ENCODE measurements at regions not wholly inside any gene's neighbourhood (a gene's known extent, or its start where the extent isn't known, plus 50 kb on each side); places are given as distances from the start of the nearest gene placed in this dataset.
"Not testable (repeated sequence)": the region's sequence is repeated elsewhere in the genome, so short reads cannot be mapped to it uniquely, and the experiment has no call there.

- in situ Hi-C loops (cut with HindIII; ENCODE audit: low sequenced_read_pairs) = loop anchor here (10.0 kb wide), 1 partner anchor 77 kb away; no protein-coding TSS in a partner anchor
Measured at GRCh38 chr15:99481951-99482230, 83.9 kb upstream of the MEF2A start.

- in situ Hi-C loops (cut with HindIII; ENCODE audit: low sequenced_read_pairs) = loop anchor here (10.0 kb wide), 1 partner anchor 78 kb away; no protein-coding TSS in a partner anchor
Measured at GRCh38 chr15:99482993-99483392, 82.8 kb upstream of the MEF2A start.

- in situ Hi-C loops (cut with HindIII; ENCODE audit: low sequenced_read_pairs) = loop anchor here (10.0 kb wide), 1 partner anchor 81 kb away; no protein-coding TSS in a partner anchor
Measured at GRCh38 chr15:99485153-99485961, 80.4 kb upstream of the MEF2A start.

GRCh38 chr15:99485992-99486370 is 79.8 kb upstream of the MEF2A start:
- in situ Hi-C loops (cut with HindIII; ENCODE audit: low sequenced_read_pairs) = loop anchor here (10.0 kb wide), 1 partner anchor 81 kb away; no protein-coding TSS in a partner anchor

GRCh38 chr15:99486371-99487336 is 79.1 kb upstream of the MEF2A start:
- in situ Hi-C loops (cut with HindIII; ENCODE audit: low sequenced_read_pairs) = loop anchor here (10.0 kb wide), 1 partner anchor 82 kb away; no protein-coding TSS in a partner anchor

- in situ Hi-C loops (cut with HindIII; ENCODE audit: low sequenced_read_pairs) = loop anchor here (10.0 kb wide), 1 partner anchor 83 kb away; no protein-coding TSS in a partner anchor
Measured at GRCh38 chr15:99487337-99487730, 78.5 kb upstream of the MEF2A start.

- in situ Hi-C loops (cut with HindIII; ENCODE audit: low sequenced_read_pairs) = no loop called here
Measured at GRCh38 chr15:99492275-99492674, 73.5 kb upstream of the MEF2A start.

- in situ Hi-C loops (cut with HindIII; ENCODE audit: low sequenced_read_pairs) = no loop called here
Measured at GRCh38 chr15:99492716-99493115, 73.1 kb upstream of the MEF2A start.

- in situ Hi-C loops (cut with HindIII; ENCODE audit: low sequenced_read_pairs) = no loop called here
Measured at GRCh38 chr15:99493461-99493860, 72.3 kb upstream of the MEF2A start.

GRCh38 chr15:99494536-99495233 is 71.1 kb upstream of the MEF2A start:
- in situ Hi-C loops (cut with HindIII; ENCODE audit: low sequenced_read_pairs) = not testable (repeated sequence)

- in situ Hi-C loops (cut with HindIII; ENCODE audit: low sequenced_read_pairs) = no loop called here
Measured at GRCh38 chr15:99495430-99496301, 70.1 kb upstream of the MEF2A start.

GRCh38 chr15:99496302-99496629 is 69.5 kb upstream of the MEF2A start:
- in situ Hi-C loops (cut with HindIII; ENCODE audit: low sequenced_read_pairs) = no loop called here

- in situ Hi-C loops (cut with HindIII; ENCODE audit: low sequenced_read_pairs) = no loop called here
Measured at GRCh38 chr15:99502182-99502581, 63.6 kb upstream of the MEF2A start.

- in situ Hi-C loops (cut with HindIII; ENCODE audit: low sequenced_read_pairs) = no loop called here
Measured at GRCh38 chr15:99502661-99503060, 63.1 kb upstream of the MEF2A start.

- in situ Hi-C loops (cut with HindIII; ENCODE audit: low sequenced_read_pairs) = no loop called here
Measured at GRCh38 chr15:99503411-99503810, 62.4 kb upstream of the MEF2A start.

GRCh38 chr15:99504071-99504822 is 61.5 kb upstream of the MEF2A start:
- in situ Hi-C loops (cut with HindIII; ENCODE audit: low sequenced_read_pairs) = no loop called here

- in situ Hi-C loops (cut with HindIII; ENCODE audit: low sequenced_read_pairs) = loop anchor here (5.0 kb wide), 1 partner anchor 42 kb away; no protein-coding TSS in a partner anchor
Measured at GRCh38 chr15:99504823-99505551, 60.8 kb upstream of the MEF2A start.

- in situ Hi-C loops (cut with HindIII; ENCODE audit: low sequenced_read_pairs) = loop anchor here (5.0 kb wide), 1 partner anchor 41 kb away; no protein-coding TSS in a partner anchor
Measured at GRCh38 chr15:99506399-99506798, 59.4 kb upstream of the MEF2A start.
